ENCODE measurements at regions not wholly inside any gene's neighbourhood (a gene's known extent, or its start where the extent isn't known, plus 50 kb on each side); places are given as distances from the start of the nearest gene placed in this dataset.

DNA sequence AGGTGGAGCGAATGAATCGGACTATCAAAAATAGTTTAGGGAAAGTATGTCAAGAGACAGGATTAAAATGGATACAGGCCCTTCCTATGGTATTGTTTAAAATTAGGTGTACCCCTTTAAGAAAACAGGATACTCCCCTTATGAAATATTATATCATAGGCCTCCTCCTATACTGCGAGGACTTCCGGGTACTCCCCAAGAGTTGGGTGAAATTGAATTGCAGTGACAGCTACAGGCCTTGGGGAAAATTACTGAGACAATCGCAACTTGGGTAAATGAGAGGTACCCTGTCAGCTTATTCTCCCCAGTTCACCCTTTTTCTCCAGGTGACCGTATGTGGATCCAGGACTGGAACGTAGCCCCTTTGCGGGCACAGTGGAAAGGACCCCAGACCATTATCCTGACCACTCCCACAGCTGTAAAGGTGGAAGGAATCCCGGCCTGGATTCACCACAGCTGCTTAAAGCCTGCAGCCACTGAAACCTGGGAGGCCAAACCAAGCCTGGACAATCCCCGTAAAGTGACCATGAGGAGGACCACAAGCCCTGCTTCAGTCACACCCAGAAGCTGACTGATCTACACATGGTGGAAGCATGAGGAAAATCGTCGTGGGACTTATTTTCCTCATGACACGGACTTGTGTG is 1138.1 kb downstream of the ARAP2 start:
- CTCF ChIA-PET: no interaction called here
- POLR2A ChIA-PET: no interaction called here
- TF ChIP-seq, protein P1, sequence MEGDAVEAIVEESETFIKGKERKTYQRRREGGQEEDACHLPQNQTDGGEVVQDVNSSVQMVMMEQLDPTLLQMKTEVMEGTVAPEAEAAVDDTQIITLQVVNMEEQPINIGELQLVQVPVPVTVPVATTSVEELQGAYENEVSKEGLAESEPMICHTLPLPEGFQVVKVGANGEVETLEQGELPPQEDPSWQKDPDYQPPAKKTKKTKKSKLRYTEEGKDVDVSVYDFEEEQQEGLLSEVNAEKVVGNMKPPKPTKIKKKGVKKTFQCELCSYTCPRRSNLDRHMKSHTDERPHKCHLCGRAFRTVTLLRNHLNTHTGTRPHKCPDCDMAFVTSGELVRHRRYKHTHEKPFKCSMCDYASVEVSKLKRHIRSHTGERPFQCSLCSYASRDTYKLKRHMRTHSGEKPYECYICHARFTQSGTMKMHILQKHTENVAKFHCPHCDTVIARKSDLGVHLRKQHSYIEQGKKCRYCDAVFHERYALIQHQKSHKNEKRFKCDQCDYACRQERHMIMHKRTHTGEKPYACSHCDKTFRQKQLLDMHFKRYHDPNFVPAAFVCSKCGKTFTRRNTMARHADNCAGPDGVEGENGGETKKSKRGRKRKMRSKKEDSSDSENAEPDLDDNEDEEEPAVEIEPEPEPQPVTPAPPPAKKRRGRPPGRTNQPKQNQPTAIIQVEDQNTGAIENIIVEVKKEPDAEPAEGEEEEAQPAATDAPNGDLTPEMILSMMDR (IDR thresholded peaks at IDR 0.05; ENCODE audit: control extremely low read depth, extremely low read depth, low read depth, missing control alignments): no peak

DNA sequence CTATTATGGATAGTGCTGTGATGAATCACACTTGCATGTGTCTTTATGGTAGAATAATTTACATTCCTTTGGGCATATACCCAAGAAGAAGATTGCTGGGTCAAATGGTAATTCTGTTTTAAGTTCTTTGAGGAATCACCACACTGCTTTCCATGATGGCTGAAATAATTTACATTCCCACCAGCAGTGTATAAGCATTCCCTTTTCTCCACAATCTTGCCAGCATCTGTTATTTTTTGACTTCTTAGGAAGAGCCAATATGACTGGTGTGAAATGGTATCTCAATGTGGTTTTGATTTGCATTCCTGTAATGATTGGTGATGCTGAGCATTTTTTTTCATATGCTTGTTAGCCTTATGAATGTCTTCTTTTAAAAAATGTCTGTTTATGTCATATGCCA is 1120.2 kb downstream of the ARAP2 start:
- no peak for DNase-seq (ENCODE audit: extremely low spot score)
- TF ChIP-seq, protein P1 (IDR thresholded peaks at IDR 0.05; ENCODE audit: control extremely low read depth, extremely low read depth, low read depth, missing control alignments): no peak
- ChIA-PET POLR2A (no interaction called here), CTCF (no interaction called here)

More for the DNA sequence above, 1138.1 kb downstream of the ARAP2 start:
- DNase-seq (ENCODE audit: extremely low spot score): no peak

DNA sequence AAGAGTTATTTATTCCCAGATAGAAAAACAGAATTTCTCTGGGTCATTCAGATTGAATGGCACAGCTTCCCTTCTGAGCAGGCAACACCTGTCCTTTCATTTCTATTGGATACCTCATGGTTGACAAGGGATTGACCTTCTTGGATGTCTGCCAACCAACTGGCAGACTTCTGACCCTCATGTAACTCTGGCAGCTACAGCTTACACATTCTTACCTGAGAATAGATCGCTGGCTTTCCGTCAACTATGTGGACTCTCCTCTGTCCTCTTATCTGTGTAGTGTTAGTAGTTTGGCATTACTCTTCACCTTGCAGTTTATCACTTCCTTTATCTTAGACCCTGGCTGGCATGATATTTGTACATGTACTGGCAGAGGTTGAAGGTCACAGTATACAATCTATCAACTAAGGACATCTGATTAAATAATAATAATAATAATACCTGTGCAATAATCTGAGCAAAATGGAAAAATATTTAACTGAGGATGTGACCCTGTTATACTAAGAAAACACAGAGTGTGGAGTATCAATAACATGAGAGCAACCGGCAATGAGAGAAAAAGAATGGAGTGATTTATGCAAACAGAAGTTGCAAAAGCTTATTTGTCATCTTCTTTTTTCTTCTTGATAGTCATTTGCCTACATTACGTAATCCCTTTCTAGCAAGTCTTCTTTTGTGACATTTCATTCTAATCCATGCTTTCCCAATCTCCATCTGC is 1118.2 kb downstream of the ARAP2 start:
- CTCF ChIA-PET: no interaction called here
- TF ChIP-seq, protein P1 (IDR thresholded peaks at IDR 0.05; ENCODE audit: control extremely low read depth, extremely low read depth, low read depth, missing control alignments): no peak
- no peak for DNase-seq (ENCODE audit: extremely low spot score)
- POLR2A ChIA-PET: no interaction called here

DNA sequence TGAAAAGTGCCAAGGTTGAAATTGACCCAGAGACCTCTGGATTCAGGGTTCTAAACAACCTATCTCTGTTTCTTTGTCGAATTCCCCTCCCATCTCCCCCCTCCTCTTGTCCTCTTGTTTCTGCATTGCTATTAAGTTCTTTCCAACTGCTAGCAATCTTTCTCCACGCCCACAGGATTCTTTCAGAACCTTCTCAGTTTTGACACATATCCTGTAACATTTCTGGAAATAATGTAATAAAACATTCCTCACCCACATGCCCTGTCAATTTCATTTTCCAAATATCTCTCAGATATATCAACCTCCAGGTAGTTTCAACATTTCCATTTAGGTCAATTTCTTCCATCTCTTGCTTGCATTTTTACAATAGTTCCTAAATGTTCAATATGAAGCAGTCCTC is 1105.9 kb downstream of the ARAP2 start:
- ChIA-PET POLR2A (no interaction called here), CTCF (no interaction called here)
- TF ChIP-seq, protein P1 (IDR thresholded peaks at IDR 0.05; ENCODE audit: control extremely low read depth, extremely low read depth, low read depth, missing control alignments): no peak
- DNase-seq (ENCODE audit: extremely low spot score): no peak

DNA sequence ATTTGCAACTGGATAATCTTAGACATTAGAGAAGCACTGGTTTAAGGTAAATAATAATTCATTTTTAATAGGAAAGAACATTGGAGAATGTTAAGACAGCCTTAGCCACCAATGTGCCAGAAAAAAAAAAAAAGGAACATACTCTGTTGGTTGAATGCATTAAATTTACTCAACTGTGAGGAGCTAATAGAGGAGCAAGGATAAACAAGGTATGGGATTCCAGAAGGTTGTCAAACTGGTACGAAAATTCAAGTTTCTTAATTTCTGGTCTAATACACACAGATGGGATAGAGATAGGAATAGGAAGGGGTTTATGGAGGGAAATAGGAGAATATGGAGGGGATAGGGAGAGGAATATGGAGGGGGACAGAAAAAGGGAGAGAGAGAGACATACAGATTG is 1096.6 kb downstream of the ARAP2 start:
- POLR2A ChIA-PET: no interaction called here
- TF ChIP-seq, protein P1 (IDR thresholded peaks at IDR 0.05; ENCODE audit: control extremely low read depth, extremely low read depth, low read depth, missing control alignments): no peak
- CTCF ChIA-PET: no interaction called here
- DNase-seq (ENCODE audit: extremely low spot score): no peak

DNA sequence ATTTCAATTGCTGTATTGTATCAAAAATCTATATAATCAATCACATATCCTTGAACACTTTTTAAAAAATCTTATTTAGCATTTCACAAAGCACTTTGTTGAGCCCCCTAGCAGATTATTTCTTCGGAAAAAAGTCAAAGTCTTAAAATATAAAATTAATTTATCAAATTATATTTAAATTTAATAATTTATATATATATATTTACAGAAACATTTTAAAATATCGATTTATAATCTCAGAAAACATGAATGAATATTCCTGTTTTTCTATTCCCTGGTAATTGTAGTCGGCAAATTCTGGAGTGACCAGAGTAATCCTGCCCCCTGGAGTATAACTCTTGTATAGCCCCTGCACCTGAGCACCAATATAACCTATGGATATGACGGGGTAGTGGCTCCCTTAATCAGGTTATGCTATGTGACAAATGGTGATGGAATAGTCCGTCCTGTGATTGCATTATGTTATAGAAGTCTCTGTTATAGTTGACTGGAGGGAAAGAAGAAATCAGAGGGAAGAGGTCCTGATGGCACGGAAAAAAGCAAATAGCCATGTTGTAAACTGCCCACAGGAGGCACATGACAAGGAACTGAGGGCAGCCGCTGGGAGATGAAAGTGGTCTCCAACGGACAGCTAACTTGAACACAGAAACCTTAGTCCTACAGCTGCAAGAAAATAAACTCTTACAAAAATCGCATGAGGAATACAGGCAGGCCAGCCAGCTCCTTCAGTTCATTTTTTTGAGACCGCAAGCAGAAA is 1092.3 kb downstream of the ARAP2 start:
- TF ChIP-seq, protein P1 (IDR thresholded peaks at IDR 0.05; ENCODE audit: control extremely low read depth, extremely low read depth, low read depth, missing control alignments): no peak
- DNase-seq (ENCODE audit: extremely low spot score): no peak
- CTCF ChIA-PET: no interaction called here
- POLR2A ChIA-PET: no interaction called here
